ENCODE measurements at regions not wholly inside any gene's neighbourhood (a gene's known extent, or its start where the extent isn't known, plus 50 kb on each side); places are given as distances from the start of the nearest gene placed in this dataset.

DNA sequence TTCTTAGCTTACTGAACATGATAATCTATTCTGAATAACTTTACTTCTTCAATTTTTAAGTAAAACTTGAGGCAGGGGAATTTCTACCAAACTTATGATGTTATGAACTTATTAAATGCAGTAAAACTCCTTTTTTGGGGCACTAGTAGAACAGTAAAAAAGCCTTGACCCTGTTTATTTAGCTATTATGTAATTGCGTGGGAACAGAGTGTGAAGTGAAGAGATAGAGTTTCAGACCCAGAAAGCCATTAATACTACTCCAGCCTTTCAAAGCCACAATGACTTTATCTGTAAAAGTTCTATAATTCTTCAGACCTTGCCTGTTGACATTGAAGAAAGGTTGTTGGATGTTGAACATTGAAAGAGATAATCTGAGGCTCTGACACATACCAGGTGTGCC, 638.8 kb upstream of the GRM7 start:
- 45 to 58% methylated on average over 1 of the region's 1 CpG for WGBS, 2 donors
- Histone ChIP-seq H3K9me3 (no peaks in the 10 kb centered on the region), H3K27ac (no peak overlapping the region), H3K4me1 (peaks cover 0 to 3% (median 0%) of the 10 kb centered on the region in 9 donors), H3K27me3 (no peaks in the 10 kb centered on the region), H3K36me3 (no peaks in the 10 kb centered on the region), H3K4me3 (no peak overlapping the region)
- ATAC-seq (no peak), DNase-seq (no peak)
- intact Hi-C loops (cut with DNase I): no loop called here
- TF ChIP-seq, protein P1, sequence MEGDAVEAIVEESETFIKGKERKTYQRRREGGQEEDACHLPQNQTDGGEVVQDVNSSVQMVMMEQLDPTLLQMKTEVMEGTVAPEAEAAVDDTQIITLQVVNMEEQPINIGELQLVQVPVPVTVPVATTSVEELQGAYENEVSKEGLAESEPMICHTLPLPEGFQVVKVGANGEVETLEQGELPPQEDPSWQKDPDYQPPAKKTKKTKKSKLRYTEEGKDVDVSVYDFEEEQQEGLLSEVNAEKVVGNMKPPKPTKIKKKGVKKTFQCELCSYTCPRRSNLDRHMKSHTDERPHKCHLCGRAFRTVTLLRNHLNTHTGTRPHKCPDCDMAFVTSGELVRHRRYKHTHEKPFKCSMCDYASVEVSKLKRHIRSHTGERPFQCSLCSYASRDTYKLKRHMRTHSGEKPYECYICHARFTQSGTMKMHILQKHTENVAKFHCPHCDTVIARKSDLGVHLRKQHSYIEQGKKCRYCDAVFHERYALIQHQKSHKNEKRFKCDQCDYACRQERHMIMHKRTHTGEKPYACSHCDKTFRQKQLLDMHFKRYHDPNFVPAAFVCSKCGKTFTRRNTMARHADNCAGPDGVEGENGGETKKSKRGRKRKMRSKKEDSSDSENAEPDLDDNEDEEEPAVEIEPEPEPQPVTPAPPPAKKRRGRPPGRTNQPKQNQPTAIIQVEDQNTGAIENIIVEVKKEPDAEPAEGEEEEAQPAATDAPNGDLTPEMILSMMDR (IDR thresholded peaks at IDR 0.05): no peak

DNA sequence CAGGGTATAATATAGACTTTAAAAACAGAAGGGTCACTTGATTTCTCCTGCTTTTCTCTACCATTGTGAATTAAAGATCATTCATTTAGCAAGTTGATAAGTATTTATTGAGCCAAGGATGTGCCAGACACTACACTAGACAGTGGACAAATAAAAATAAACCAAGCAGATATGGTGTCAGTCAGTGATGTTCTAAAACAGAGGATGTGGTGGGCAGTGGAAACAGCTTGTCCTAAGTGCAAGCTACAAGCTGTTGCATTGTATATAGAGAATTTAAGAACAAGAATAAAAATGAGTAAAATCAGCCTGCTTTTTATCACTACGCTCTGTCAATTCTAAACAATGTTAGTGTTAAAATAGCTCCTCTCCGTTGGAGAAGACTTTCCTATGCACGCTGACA, 637.3 kb upstream of the GRM7 start:
- Histone ChIP-seq H3K4me3 (no peak overlapping the region), H3K27ac (no peak overlapping the region), H3K4me1 (peaks cover 0 to 3% (median 0%) of the 10 kb centered on the region in 9 donors), H3K36me3 (no peaks in the 10 kb centered on the region), H3K27me3 (no peaks in the 10 kb centered on the region), H3K9me3 (no peaks in the 10 kb centered on the region)
- TF ChIP-seq, protein P1 (IDR thresholded peaks at IDR 0.05): no peak
- DNase-seq: no peak
- 83 to 92% methylated on average over 3 of the region's 3 CpGs for WGBS, 2 donors
- ATAC-seq: no peak
- intact Hi-C loops (cut with DNase I): no loop called here

DNA sequence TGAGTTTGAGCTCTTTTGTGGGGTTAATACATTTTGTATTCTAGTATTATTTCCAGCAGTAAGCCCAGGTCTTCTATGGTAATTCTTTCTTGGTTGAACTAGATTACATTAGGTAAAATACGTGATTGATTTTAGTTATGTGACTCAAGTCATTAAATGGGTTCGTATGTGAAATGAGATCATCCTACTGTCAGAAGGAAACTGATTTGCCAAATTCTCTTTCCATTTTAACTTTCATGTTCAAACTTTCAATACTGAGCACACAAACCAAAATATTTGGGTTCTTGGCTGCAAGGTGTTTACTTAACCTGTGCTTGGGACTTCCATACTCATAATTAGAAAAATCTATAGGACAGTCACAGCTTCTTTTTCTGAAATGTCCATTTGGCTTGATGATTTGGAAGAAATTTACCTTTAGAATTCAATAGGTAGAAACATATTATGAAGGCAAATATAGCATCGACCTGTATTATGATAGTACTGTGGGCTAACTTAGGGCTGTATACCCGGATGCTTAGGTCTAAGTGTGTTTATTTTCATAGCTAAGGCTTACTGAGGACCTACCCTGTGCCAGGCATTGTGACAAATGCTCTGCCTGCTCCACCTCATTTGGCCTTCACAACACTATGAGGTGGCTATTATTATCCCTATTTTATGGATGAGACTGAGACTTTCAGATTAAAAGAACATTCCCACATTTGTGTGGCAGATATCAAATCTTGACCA, 631.8 kb upstream of the GRM7 start:
- TF ChIP-seq, protein P1 (IDR thresholded peaks at IDR 0.05): no peak
- intact Hi-C loops (cut with DNase I): no loop called here
- Histone ChIP-seq H3K4me1 (no peaks in the 10 kb centered on the region), H3K9me3 (no peaks in the 10 kb centered on the region), H3K27me3 (no peaks in the 10 kb centered on the region), H3K36me3 (no peaks in the 10 kb centered on the region), H3K4me3 (no peak overlapping the region), H3K27ac (no peak overlapping the region)
- ATAC-seq (no peak), DNase-seq (no peak)
- WGBS, 2 donors: 77 to 80% methylated on average over 4 of the region's 4 CpGs

DNA sequence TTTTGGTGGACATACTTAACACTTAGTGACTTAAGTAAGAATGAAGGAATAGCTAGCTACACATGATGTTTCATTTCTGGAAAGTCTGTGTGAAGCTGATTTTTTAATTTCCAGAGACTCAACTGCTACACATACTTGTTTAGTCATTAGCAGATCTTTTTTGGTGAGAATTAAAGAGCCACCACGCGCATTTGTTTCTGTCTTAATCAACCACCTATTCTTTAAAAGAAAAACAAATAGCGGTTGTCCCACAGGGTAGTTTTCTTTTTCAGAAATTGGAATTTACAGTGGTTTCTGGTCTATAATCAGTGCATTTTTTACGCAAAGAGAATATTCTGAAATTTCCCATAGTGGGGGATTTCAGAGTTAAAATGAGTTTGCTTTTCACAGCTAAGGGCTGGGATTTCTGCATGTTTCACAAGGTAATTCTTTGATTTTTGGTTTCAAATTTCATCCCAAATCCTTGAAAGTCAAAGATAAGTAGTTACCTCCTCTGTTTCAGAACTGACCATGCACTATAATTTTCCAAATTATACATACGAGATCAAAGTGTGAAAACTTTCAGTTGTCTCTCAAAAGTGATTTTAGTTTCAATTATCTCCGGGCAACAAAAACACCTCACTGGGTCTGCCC, 631.0 kb upstream of the GRM7 start:
- ATAC-seq (no peak), DNase-seq (no peak)
- intact Hi-C loops (cut with DNase I): no loop called here
- H3K9me3 ChIP-seq: no peaks in the 10 kb centered on the region
- TF ChIP-seq, protein P1 (IDR thresholded peaks at IDR 0.05): no peak
- no peak overlapping the region for H3K4me3 ChIP-seq
- no peaks in the 10 kb centered on the region for H3K4me1 ChIP-seq
- no peaks in the 10 kb centered on the region for H3K27me3 ChIP-seq
- H3K27ac ChIP-seq: no peak overlapping the region
- H3K36me3 ChIP-seq: no peaks in the 10 kb centered on the region
- 83 to 94% methylated on average over 6 of the region's 6 CpGs for WGBS, 2 donors

All from heart right ventricle (tissue), 16 donors.